Neural cell (in vitro differentiated cells): ENCODE measurements at regions not wholly inside any gene's neighbourhood (a gene's known extent, or its start where the extent isn't known, plus 50 kb on each side); places are given as distances from the start of the nearest gene placed in this dataset.

Experiments used
- CTCF ChIP-seq: fragments of 450-650 bp; IDR thresholded peaks from 2 replicates; pipeline ENCODE4 v1.5.1; 2014; ENCODE audit warnings: antibody characterized with exemption, mild to moderate bottlenecking, moderate library complexity; ENCODE audit not compliant: poor library complexity, severe bottlenecking
- EP300 ChIP-seq: fragments of 450-650 bp; conservative IDR thresholded peaks from 2 replicates; pipeline ENCODE4 v1.6.1; 2014; ENCODE audit warnings: antibody characterized with exemption, mild to moderate bottlenecking, moderate library complexity; ENCODE audit not compliant: poor library complexity, severe bottlenecking
- EZH2 ChIP-seq: fragments of 200-600, 300-800 bp; shearing (Covaris generic), sonication (generic); IDR thresholded peaks from 2 replicates; pipeline ENCODE4 v1.6.1; 2014; ENCODE audit warnings: antibody characterized with exemption, low read length, borderline replicate concordance, mild to moderate bottlenecking; ENCODE audit not compliant: insufficient read depth, poor library complexity, severe bottlenecking
- POLR2AphosphoS5 ChIP-seq: IDR thresholded peaks from 2 replicates; pipeline ENCODE4 v1.6.1; 2012
- RAD21 ChIP-seq: fragments of 450-650 bp; conservative IDR thresholded peaks from 2 replicates; pipeline ENCODE4 v1.6.1; 2014; ENCODE audit warnings: antibody characterized with exemption, mild to moderate bottlenecking, moderate library complexity
- REST ChIP-seq: IDR thresholded peaks from 2 replicates; pipeline ENCODE4 v1.6.1; 2012; ENCODE audit warnings: borderline replicate concordance
- SMC3 ChIP-seq: fragments of 450-650 bp; conservative IDR thresholded peaks from 2 replicates; pipeline ENCODE4 v1.6.1; 2014; ENCODE audit warnings: antibody characterized with exemption, mild to moderate bottlenecking, moderate library complexity; ENCODE audit not compliant: poor library complexity
- TAF1 ChIP-seq: IDR thresholded peaks from 2 replicates; pipeline ENCODE4 v1.6.1; 2012; ENCODE audit warnings: low read depth

- TF ChIP-seq POLR2AphosphoS5 (no peak), CTCF (no peak), EZH2 (no peak), REST (no peak), TAF1 (no peak), EP300 (no peak), SMC3 (no peak), RAD21 (no peak)
These were observed 61.1 kb upstream of the BDNF start for GRCh38 chr11:27761356-27761755.
